GM12875 (cell line): ENCODE measurements at regions not wholly inside any gene's neighbourhood (a gene's known extent, or its start where the extent isn't known, plus 50 kb on each side); places are given as distances from the start of the nearest gene placed in this dataset.
A peak's percentile ranks its signal among the peaks of the same experiment; 100 is the strongest.

Experiments used
- H3K4me3 ChIP-seq: one replicate; pipeline ENCODE4 v1.5.1; 2011; ENCODE audit warnings: low read depth, low read length, control low read depth
- TF ChIP-seq, protein P1 (sequence below): IDR thresholded peaks from 2 replicates; pipeline ENCODE4 v1.5.1; 2011; ENCODE audit warnings: low read depth, mild to moderate bottlenecking, control low read depth, inconsistent platforms, low read length, moderate library complexity, borderline replicate concordance; ENCODE audit not compliant: insufficient read depth

DNA sequence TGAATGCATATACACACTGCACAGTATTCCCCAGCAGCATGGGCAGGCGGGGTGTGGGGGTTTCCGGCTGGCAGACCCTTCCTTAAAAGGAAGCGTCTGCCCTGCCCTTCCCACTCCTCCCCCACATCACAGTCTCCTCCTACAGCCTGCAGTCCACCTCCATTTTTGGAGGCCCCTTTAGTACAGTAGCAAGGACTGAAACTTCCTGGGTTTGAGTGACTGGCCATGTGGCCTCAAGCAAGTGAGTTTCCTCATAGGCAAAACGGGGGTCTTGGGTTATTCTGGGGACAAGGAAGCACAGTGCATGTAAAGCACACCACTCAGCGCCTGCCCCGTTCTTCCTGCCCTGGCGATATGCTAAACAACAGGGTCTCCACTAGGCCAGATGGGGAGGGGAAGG lies 62.1 kb upstream of the COL13A1 start:
- H3K4me3 ChIP-seq: no peak overlapping the region
- TF ChIP-seq, protein P1, sequence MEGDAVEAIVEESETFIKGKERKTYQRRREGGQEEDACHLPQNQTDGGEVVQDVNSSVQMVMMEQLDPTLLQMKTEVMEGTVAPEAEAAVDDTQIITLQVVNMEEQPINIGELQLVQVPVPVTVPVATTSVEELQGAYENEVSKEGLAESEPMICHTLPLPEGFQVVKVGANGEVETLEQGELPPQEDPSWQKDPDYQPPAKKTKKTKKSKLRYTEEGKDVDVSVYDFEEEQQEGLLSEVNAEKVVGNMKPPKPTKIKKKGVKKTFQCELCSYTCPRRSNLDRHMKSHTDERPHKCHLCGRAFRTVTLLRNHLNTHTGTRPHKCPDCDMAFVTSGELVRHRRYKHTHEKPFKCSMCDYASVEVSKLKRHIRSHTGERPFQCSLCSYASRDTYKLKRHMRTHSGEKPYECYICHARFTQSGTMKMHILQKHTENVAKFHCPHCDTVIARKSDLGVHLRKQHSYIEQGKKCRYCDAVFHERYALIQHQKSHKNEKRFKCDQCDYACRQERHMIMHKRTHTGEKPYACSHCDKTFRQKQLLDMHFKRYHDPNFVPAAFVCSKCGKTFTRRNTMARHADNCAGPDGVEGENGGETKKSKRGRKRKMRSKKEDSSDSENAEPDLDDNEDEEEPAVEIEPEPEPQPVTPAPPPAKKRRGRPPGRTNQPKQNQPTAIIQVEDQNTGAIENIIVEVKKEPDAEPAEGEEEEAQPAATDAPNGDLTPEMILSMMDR: no peak

- TF ChIP-seq, protein P1: no peak
Observed at GRCh38 chr10:69740126-69740525, 61.6 kb upstream of the COL13A1 start.

DNA sequence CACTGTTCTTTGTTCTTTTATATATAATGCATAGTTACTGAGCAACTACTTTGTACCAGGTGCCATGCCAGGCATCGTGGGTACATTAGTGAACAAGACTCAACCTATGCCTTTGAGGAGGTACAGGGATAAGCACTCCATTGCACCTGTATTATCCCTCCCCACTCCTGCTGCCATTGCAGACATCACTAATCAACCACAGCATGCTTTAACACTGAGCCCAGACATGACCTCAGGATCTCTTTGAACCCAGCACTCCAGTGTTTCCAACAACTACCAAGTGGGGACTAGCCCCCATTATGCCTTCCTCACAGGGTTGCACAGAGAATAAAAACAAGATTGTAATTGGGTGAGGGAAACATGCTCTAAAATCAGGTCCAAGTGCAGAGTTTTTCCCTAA lies 60.5 kb upstream of the COL13A1 start:
- no peak overlapping the region for H3K4me3 ChIP-seq
- TF ChIP-seq, protein P1: no peak

More at GRCh38 chr10:69740126-69740525, 61.6 kb upstream of the COL13A1 start:
- H3K4me3 ChIP-seq: no peak overlapping the region

GRCh38 chr10:69741671-69742355 lies 59.9 kb upstream of the COL13A1 start:
- TF ChIP-seq, protein P1: no peak
- no peak overlapping the region for H3K4me3 ChIP-seq

DNA sequence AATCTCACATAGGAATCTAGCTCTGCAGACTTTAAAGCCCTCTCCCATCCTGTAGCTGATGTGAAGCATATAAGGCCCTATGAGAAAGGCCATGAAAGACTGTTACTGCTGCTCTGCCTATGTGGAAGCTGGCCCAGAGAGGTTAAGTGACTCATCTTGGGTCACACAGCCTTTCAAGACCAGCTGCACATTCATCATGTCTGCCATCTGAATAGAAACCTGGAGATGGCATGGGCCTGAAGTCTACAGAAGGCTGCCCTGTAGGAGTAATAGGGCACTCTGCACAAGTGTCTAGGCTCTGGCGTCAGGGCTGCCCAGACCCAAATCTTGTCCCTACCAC lies 59.4 kb upstream of the COL13A1 start:
- H3K4me3 ChIP-seq: no peak overlapping the region
- TF ChIP-seq, protein P1: no peak

DNA sequence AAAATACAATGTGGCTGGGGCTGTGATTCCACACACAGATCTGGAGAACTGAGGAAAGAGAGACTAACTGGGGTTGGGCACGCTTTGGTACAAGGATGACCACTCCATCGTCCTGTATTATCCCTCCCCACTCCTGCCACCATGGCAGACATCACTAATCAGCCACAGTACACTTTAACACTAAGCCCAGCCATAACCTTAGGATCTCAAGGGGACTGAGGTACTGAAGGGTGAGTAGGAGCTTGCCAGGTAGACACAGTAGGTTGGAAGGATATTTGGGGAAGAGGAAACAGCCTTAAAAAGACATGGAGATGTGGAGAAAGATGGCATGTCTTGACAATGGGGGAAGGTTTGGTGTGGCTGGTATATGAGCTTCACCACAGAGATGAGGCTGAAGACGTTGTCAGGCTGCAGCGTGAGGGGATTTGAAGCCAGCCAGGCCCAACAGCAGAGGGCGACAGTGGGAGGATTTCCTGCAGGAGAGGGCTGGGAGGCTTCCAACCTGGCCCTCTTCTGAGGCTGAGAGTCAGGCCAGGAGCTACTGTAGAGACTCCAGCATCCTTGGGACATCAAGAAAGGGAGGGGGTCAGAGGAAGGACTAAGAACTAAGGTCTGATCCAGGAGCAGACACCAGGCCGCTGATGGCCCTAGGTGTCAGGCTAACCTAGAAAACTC lies 58.6 kb upstream of the COL13A1 start:
- TF ChIP-seq, protein P1: peak; percentile 49; the same call in 1 of the 2 replicates
- no peak overlapping the region for H3K4me3 ChIP-seq

DNA sequence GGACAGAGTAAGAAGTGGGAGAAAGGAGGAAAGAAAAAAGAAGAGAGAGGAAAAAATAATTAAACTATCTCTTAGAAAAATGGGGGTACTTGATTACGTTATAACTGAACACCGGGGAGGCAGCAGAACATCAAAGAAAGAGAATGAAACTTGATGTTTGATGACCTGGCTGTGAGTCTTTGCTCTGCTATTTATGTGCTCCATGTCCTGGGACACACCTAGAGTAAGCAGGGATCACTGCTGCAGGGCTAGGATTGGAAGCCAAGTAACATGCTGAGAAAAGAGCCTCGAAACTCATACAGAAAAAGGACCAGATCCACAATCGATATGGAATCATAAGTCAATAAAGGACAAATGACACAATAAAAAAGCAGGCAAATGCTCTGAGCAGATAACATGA lies 56.7 kb upstream of the COL13A1 start:
- TF ChIP-seq, protein P1: no peak
- no peak overlapping the region for H3K4me3 ChIP-seq
